ENCODE measurements at regions not wholly inside any gene's neighbourhood (a gene's known extent, or its start where the extent isn't known, plus 50 kb on each side); places are given as distances from the start of the nearest gene placed in this dataset.

DNA sequence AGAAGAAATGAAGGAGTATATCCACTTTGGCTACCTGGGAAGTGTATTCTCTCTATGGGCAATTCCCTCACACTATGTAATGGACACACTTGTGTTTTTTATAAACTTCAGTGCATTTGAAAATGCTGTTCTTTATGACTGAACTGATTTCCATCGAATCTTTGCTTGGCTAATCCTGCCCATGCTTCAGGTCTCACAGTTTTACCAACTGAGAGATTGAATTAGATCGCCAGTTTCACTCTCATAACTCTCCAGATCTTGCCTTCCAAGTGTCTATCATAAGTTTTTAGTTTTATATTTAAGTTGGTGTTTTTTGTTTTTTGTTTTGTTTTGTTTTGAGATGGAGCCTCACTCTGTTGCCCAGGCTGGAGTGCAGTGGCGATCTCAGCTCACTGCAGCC is 73.5 kb upstream of the MBNL1 start:
- Histone ChIP-seq H3K4me3 (no peak overlapping the region), H3K27ac (no peak overlapping the region), H3K4me1 (replicated peaks) (no peaks in the 10 kb centered on the region; the same call in 1 of the 2 replicates), H3K9me3 (replicated peaks) (no peaks in the 10 kb centered on the region), H3K36me3 (no peaks in the 10 kb centered on the region), H3K27me3 (replicated peaks) (no peaks in the 10 kb centered on the region)
- no peak for DNase-seq (ENCODE audit: low read depth in 1 of 2, low spot score in 2 of 2)

- DNase-seq (ENCODE audit: low read depth in 1 of 2, low spot score in 2 of 2) = no peak
- Histone ChIP-seq H3K4me3 (no peak overlapping the region), H3K4me1 (replicated peaks) (no peaks in the 10 kb centered on the region; the same call in 1 of the 2 replicates), H3K27me3 (replicated peaks) (no peaks in the 10 kb centered on the region), H3K36me3 (no peaks in the 10 kb centered on the region), H3K9me3 (replicated peaks) (no peaks in the 10 kb centered on the region), H3K27ac (no peak overlapping the region)
These were observed 71.9 kb upstream of the MBNL1 start for GRCh38 chr3:152196782-152197181.

- no peaks in the 10 kb centered on the region; the same call in 1 of the 2 replicates for H3K4me1 ChIP-seq (replicated peaks)
- no peak overlapping the region for H3K4me3 ChIP-seq
- no peaks in the 10 kb centered on the region for H3K9me3 ChIP-seq (replicated peaks)
- H3K36me3 ChIP-seq = no peaks in the 10 kb centered on the region
- no peak for DNase-seq (ENCODE audit: low read depth in 1 of 2, low spot score in 2 of 2)
- no peak overlapping the region for H3K27ac ChIP-seq
- H3K27me3 ChIP-seq (replicated peaks) = no peaks in the 10 kb centered on the region
These were observed 71.3 kb upstream of the MBNL1 start for GRCh38 chr3:152197451-152197850.

DNA sequence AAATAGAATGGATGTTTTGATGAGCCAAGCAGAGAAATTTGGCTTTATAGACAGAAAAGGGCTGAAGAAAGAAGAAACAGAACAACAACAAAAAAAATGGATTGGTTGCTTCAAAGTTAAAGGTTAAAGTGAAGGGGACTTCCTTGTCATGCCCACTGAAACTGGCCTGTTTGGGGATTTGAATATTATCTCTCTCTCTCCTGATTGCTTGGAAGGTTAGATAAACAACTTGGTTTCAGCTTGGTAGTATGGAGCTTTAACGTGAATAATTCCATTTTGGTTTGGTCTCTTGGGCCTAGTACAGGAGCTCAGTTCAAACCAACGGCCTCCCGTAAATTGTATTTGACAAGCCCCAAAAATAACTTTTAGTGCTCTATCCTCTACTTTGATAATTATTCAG is 70.8 kb upstream of the MBNL1 start:
- Histone ChIP-seq H3K9me3 (replicated peaks) (no peaks in the 10 kb centered on the region), H3K27me3 (replicated peaks) (no peaks in the 10 kb centered on the region), H3K36me3 (no peaks in the 10 kb centered on the region), H3K4me3 (no peak overlapping the region), H3K27ac (no peak overlapping the region), H3K4me1 (replicated peaks) (no peaks in the 10 kb centered on the region; the same call in 1 of the 2 replicates)
- no peak for DNase-seq (ENCODE audit: low read depth in 1 of 2, low spot score in 2 of 2)

DNA sequence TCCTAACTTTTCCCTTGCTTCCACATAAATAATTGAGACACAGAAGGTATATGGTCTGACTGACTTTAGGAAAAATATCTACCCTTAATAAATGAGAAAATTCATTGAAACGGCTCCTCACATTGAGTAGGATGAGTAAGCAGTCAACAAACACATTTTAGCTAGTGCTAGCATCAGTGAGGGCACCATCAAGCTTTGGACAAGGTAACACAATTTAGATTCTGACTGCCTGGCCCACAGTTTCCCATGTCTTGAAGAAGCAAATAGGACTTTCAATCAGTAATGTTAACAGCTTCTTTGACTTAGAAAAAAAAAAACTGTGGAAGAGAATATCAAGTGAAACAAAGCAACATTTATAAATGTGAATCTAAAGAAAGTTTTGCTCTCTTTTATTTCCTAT is 70.1 kb upstream of the MBNL1 start:
- no peaks in the 10 kb centered on the region; the same call in 1 of the 2 replicates for H3K4me1 ChIP-seq (replicated peaks)
- H3K9me3 ChIP-seq (replicated peaks) = no peaks in the 10 kb centered on the region
- no peaks in the 10 kb centered on the region for H3K27me3 ChIP-seq (replicated peaks)
- H3K4me3 ChIP-seq = no peak overlapping the region
- H3K36me3 ChIP-seq = no peaks in the 10 kb centered on the region
- no peak for DNase-seq (ENCODE audit: low read depth in 1 of 2, low spot score in 2 of 2)
- H3K27ac ChIP-seq = no peak overlapping the region

- no peaks in the 10 kb centered on the region for H3K36me3 ChIP-seq
- H3K27me3 ChIP-seq (replicated peaks) = no peaks in the 10 kb centered on the region
- no peak overlapping the region for H3K4me3 ChIP-seq
- H3K9me3 ChIP-seq (replicated peaks) = no peaks in the 10 kb centered on the region
- H3K27ac ChIP-seq = no peak overlapping the region
- DNase-seq (ENCODE audit: low read depth in 1 of 2, low spot score in 2 of 2) = no peak
- no peaks in the 10 kb centered on the region; the same call in 1 of the 2 replicates for H3K4me1 ChIP-seq (replicated peaks)
These were observed 69.5 kb upstream of the MBNL1 start for GRCh38 chr3:152199102-152199840.

DNA sequence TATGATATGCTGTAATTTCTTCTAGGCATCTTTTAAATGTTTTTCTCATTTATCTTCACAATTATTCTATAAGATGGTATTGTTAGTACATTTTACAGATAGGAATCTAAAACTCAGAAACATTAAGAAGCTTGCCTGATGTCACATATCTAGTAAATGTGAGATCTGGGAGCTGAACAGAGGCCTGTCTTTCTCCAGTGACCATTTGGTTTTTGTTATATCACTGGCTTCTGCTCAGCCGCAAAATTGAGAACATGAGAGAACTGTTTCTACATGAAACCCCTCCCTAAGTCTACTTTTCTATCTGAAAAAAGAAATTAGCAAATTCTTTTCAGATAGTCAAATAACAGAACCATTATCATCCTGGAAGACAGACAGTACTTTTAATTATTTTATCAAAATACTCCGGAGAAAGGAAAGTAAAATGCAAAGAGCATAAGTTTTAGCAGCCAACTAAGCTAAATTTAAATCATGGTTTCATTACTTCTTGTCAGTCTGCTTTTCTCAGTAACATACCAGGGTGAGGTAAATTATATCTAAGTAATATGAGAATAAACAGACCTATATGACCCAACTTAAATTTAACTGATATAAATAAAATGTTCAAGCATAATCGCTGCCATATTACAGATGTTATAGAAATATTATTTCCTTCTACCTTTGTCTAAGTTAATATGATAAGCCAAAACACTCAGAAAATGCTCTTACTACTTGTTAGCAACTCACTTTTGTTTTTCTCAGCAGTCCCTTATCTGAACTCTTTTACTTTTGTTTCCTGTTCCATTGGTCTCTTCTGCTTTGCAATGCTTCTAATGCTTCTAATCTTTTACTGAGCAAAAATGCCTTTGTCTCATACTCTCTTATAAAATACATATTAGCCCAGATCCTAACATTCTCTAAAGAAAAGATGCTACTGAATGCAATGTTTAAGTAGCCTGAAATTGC is 68.0 kb upstream of the MBNL1 start:
- H3K27ac ChIP-seq = no peak overlapping the region
- H3K4me1 ChIP-seq (replicated peaks) = no peaks in the 10 kb centered on the region; the same call in 1 of the 2 replicates
- DNase-seq (ENCODE audit: low read depth in 1 of 2, low spot score in 2 of 2) = no peak
- no peaks in the 10 kb centered on the region for H3K36me3 ChIP-seq
- H3K4me3 ChIP-seq = no peak overlapping the region
- H3K27me3 ChIP-seq (replicated peaks) = no peaks in the 10 kb centered on the region
- H3K9me3 ChIP-seq (replicated peaks) = no peaks in the 10 kb centered on the region

GRCh38 chr3:152202976-152203626 is 65.6 kb upstream of the MBNL1 start:
- no peaks in the 10 kb centered on the region; the same call in 1 of the 2 replicates for H3K4me1 ChIP-seq (replicated peaks)
- no peaks in the 10 kb centered on the region for H3K36me3 ChIP-seq
- no peaks in the 10 kb centered on the region for H3K9me3 ChIP-seq (replicated peaks)
- DNase-seq (ENCODE audit: low read depth in 1 of 2, low spot score in 2 of 2) = no peak
- H3K27ac ChIP-seq = no peak overlapping the region
- H3K4me3 ChIP-seq = no peak overlapping the region
- no peaks in the 10 kb centered on the region for H3K27me3 ChIP-seq (replicated peaks)

GRCh38 chr3:152203652-152204051 is 65.1 kb upstream of the MBNL1 start:
- H3K4me1 ChIP-seq (replicated peaks) = no peaks in the 10 kb centered on the region; the same call in 1 of the 2 replicates
- no peaks in the 10 kb centered on the region for H3K9me3 ChIP-seq (replicated peaks)
- no peak overlapping the region for H3K27ac ChIP-seq
- H3K4me3 ChIP-seq = no peak overlapping the region
- no peaks in the 10 kb centered on the region for H3K27me3 ChIP-seq (replicated peaks)
- H3K36me3 ChIP-seq = no peaks in the 10 kb centered on the region
- DNase-seq (ENCODE audit: low read depth in 1 of 2, low spot score in 2 of 2) = no peak

DNA sequence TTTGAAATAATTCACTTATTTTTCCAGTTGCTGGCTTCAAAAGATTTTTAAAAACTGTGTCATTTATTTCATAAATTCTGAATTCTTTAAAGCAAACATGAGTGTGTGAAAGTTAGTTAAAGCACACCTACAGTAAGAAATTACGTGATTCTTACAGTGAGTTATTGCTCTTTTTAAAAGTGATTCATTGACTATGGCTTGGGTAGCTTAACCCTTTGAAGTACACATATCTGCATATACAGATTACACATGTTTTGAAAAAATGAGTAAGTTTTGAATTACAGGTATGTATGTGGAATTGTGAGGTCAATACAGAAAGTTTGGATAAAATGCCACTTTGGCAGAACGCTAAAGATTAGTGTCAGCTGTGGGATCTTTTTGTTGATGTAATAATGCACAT is 64.5 kb upstream of the MBNL1 start:
- DNase-seq (ENCODE audit: low read depth in 1 of 2, low spot score in 2 of 2) = no peak
- H3K4me1 ChIP-seq (replicated peaks) = no peaks in the 10 kb centered on the region; the same call in 1 of the 2 replicates
- no peaks in the 10 kb centered on the region for H3K36me3 ChIP-seq
- no peaks in the 10 kb centered on the region for H3K27me3 ChIP-seq (replicated peaks)
- H3K4me3 ChIP-seq = no peak overlapping the region
- H3K9me3 ChIP-seq (replicated peaks) = no peaks in the 10 kb centered on the region
- H3K27ac ChIP-seq = no peak overlapping the region

GRCh38 chr3:152205097-152205593 is 63.6 kb upstream of the MBNL1 start:
- Histone ChIP-seq H3K4me3 (no peak overlapping the region), H3K36me3 (no peaks in the 10 kb centered on the region), H3K27ac (no peak overlapping the region), H3K4me1 (replicated peaks) (no peaks in the 10 kb centered on the region; the same call in 1 of the 2 replicates), H3K27me3 (replicated peaks) (no peaks in the 10 kb centered on the region), H3K9me3 (replicated peaks) (no peaks in the 10 kb centered on the region)
- DNase-seq (ENCODE audit: low read depth in 1 of 2, low spot score in 2 of 2) = no peak

DNA sequence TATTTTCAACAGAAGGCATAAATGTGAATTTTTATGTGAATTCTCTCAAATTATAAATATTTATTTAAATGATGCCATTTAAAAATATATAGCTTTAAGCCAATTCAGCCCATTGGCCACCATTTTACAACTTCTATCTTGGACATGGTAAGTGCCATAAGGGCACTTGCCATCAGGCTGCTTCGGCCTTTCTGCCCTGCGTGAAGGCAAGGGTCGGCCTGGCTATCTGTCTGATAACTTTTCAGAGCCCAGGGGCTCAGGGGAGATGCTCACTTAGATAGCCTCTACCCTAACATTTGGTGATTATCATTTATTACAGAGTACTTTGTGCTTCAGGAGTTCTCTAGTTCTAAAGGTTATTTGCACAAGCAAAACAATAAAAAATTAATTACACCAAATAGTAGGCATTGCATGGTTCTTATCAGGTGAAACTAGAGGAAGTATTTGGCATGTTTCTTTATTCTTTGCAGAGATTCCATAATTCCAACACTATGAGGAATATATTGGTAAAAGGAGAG is 62.4 kb upstream of the MBNL1 start:
- no peaks in the 10 kb centered on the region; the same call in 1 of the 2 replicates for H3K4me1 ChIP-seq (replicated peaks)
- DNase-seq (ENCODE audit: low read depth in 1 of 2, low spot score in 2 of 2) = no peak
- H3K9me3 ChIP-seq (replicated peaks) = no peaks in the 10 kb centered on the region
- H3K27ac ChIP-seq = no peak overlapping the region
- no peaks in the 10 kb centered on the region for H3K36me3 ChIP-seq
- H3K27me3 ChIP-seq (replicated peaks) = no peaks in the 10 kb centered on the region
- H3K4me3 ChIP-seq = no peak overlapping the region

DNA sequence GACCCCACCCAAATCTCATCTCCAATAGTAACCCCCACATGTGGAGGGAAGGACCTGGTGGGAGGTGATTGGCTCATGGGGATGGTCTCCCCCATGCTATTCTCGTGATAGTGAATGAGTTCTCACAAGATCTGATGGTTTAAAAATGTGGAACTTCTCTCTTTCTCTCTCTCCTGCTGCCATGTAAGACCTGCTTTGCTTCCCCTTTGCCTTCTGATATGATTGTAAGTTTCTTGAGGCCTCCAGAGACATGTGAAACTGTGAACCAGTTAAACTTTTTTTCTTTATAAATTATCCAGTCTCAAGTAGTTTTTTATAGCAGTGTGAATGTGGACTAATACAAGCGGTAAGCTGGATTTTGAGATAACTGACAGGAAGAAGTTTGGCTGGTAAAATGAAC is 60.3 kb upstream of the MBNL1 start:
- no peaks in the 10 kb centered on the region for H3K9me3 ChIP-seq (replicated peaks)
- H3K27ac ChIP-seq = no peak overlapping the region
- H3K4me1 ChIP-seq (replicated peaks) = no peaks in the 10 kb centered on the region; the same call in 1 of the 2 replicates
- no peak overlapping the region for H3K4me3 ChIP-seq
- no peak for DNase-seq (ENCODE audit: low read depth in 1 of 2, low spot score in 2 of 2)
- H3K27me3 ChIP-seq (replicated peaks) = no peaks in the 10 kb centered on the region
- H3K36me3 ChIP-seq = no peaks in the 10 kb centered on the region
